Hematopoietic multipotent progenitor cell (in vitro differentiated cells): ENCODE measurements at regions not wholly inside any gene's neighbourhood (a gene's known extent, or its start where the extent isn't known, plus 50 kb on each side); places are given as distances from the start of the nearest gene placed in this dataset.

Experiments used
- DNase-seq, 3 donors: peaks; one replicate each; pipeline ENCODE4 v3.0.0-alpha.2; 2011 to 2015; ENCODE audit warnings: low read depth in 2 of 3, low spot score in 2 of 3

DNA sequence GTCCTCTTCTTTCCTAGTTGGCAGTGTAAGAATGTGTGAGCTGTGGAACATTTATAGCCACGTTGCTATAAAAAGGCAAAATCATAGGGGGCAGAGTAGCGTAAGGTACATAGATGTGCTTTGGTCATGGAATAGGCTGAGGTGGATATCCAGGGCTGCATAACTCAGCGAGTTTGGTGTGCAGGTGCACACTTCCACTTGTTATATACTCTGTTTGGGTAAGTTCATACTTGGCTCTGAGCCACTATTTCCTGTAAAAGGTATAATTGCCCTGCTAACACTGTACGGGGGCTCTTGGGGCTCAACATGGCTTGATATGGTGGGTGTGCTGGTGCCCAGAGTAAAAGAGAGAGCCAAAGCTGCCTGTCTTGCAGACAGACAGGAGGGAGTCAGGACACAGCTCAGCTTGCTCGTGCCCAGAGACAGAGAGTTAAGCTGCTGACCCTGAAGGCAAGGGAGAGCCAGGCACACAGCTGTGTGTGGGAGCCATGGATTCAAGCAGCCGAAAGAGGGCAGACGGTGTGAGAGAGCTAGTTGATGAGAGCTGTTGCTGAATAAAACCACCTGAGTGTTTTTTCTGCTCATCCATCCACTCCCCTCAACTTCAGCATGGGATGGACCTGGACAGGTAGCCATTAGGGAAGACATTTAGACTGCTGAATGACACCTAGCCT, 126.7 kb downstream of the DKK1 start:
- no peak for DNase-seq

DNA sequence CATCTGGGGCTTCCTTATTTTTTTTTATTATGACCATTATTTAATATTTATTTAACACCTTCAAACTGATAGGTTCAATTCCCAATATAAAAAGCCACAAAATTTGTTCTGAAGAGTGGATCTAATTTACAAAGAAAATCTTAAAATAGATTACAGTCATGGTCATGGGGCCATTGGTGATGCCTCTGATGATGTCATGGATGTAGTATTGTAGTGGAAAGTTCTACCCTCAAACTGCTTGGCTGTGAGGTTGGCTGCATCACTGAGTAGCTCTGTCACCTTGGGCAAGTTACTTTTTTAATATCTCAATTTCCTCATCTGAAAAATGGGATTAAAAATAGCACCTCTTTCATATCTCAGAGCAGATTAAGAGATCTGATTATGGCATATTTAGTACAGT, 128.5 kb downstream of the DKK1 start:
- no peak for DNase-seq

DNA sequence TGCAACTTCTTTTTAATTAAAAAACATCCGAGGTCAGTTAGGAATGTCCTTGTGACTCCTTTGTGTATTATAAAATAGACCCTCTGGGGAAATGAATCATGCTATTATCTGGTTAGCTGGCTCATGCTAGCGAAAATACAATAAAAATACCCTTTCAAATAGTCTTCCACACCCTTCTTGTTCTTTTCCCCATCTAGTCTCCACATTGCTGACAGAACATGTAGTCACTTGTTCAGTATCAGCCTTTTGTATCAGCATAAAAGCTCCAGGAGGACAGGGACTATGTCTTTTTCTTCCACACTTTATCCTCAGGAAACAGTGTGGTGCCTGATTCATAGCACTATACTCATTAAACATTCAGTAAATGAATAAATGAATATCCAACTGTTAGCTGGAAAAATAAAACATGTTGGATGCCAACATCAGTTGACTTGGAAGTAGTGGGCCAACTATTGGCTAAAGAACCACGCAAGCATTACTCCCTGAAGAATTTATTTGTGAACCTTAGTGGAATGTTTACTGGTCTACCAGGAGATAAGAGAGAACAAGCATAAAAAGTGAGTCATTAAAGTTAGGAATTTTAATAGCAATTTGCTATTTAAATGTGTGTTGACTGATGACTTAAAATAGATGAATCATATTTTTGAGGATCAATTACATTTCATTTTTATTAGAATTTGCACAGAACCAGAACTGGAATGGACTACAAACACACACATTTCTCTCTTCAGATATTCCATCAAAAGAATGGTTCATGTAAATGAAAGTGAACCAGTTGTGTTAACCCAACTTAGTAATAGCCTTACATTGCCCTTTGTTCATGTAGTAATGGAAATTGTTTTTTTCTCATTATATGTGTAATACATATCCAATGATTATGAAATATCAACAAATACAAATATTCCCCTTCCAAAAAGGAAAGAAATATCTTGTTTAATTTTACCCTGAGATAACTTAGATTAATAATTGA, 129.6 kb downstream of the DKK1 start:
- no peak for DNase-seq

DNA sequence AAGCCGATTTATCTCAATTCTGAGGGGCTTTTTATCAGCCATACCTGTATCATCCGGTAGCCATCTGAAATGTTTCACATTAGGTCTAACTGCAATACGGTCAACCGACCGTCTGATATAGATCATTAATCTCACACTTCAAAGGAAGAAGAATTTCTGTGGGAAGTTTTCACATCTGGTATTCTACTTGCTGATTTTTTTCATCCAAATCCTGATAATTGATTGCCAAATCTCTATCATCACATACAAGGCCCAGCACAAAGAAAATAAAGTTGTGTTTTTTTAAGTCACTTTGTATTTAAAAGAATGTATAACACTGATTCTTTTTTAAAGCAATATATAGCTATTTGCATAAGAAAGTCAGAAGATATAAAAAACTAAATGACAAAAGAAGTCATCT, 132.3 kb downstream of the DKK1 start:
- DNase-seq = no peak

DNA sequence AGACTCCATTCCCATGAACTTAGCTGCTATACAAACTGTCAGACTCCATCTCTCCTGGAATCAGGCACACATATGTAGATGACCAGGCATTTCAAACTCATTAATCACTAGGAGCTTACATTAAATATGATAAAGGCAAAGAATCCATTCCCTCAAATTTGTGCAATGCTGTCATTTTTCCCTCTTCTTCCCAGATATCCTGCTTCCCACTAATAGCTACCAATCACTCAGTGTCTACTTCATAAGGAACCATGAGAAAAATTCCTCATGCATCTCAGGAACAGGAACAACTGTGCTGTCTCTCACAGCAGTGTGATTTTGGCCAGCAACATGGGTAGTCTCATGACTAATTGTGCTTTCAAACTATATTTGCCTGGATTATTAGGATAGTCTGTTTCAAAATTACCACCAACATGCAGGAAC, 133.9 kb downstream of the DKK1 start:
- DNase-seq = no peak

DNA sequence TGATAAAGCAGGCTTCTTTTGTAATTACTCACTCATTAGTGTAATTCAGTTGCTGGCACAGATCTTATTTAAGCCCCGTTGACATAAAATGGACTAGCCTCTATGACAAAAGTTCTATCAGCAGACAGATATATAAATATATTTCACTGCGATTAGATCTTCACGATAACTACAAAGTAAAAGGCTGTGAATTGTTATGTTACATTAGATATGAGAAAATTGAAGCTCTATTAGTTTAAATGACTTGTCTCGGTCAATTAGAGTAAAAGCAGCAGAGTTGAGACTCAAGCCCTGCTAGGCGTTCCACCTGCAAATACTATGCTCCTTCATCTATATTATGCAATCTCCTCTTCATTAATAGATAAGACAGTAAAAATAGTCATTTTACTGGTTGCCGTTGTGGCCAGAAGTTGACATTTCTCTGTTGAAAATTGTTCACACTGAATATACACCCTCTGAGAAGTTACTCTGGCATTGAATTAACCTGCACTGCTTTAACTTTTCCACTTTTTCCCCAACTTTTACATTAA, 136.7 kb downstream of the DKK1 start:
- DNase-seq = no peak

DNA sequence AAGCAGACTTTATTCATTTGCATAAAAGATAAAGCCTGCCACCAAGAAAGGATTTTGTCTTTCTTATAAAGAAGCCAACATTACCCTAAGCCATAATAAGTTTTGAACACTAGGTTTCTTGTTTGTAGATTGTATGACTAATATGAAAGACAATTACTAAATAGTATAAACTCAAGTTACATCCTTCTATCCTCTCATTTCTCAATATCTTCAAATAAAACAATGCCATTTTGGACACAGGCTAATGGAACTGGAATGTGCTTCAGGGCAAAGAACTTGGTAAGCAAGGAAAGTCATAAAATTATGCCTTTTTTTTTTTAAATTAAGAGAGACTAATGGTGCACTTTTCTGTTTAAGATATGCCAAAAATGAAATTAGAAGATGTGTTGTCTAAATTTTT, 137.7 kb downstream of the DKK1 start:
- no peak for DNase-seq

DNA sequence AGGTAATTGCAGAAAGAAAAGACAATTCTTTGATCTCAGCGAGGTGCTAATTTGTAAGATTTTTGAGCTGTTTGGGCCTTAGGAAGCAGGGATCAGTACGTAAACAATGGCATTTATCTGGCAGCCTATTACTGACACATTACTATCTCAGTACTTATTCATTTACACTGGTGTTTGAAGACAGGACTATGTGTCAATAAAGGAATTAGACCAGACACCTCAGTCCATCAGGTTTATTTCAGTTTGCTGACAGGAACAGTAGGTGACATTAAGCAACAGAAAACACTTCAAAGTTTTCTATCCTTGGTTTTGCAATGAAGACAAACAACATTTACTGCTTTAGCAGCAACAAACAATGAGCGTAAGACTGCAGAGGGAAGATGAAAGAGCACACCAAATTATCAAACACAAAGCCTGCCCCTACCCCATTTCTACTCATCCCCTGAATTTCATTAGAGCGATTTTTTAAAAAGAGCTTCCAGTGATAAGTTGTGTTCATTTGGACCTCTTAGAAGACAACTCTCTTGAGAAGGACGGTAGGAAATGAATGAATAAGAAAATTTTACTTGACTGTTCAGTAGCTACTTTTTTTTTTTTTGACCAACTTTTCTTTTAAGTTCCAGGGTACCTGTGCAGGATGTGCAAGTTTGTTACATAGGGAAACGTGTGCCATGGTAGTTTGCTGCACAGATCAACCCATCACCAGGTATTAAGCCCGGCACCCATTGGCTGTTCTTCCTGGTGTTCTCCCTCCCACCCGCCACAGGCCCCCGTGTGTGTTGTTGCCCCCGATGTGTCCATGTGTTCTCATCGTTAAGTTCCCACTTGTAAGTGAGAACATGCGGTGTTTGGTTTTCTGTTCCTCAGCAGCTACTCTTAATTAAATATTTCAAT, 138.8 kb downstream of the DKK1 start:
- DNase-seq = no peak

DNA sequence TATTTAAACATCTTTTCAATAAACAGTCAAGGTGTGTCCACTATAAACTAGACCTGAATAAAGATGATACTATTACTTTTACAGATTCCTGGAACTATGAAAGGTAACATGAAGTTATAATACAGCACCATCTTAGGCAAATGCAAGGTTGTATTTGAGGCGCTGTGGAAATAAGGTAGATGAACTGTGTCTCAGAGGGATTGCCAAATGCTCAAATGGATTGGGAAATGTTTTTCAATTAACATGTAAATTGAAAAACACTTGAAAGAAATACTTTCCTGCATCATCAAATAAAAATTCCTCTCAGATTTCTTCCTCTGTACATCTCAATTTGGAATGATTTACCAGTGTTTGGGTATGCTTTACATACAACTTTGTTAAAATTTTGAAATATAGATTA, 139.4 kb downstream of the DKK1 start:
- DNase-seq = no peak

DNA sequence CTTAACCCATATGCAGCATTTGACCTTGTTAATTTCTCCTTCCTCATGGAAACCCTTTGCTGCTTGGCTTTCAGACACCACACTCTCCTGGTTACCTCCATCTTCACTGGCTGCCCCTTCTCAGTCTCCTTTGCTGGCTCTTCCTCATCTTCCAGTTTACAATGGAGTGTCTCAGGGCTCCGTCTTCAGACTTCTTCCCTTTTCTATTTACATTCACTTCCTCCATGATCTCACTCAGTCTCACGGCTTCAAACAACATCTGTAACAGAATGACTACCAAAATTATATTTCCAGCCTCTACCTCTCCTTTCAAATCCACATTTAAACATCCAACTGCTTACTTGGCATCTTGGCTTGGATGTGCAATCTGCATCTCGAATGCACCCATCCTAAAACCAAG, 140.4 kb downstream of the DKK1 start:
- DNase-seq = no peak

DNA sequence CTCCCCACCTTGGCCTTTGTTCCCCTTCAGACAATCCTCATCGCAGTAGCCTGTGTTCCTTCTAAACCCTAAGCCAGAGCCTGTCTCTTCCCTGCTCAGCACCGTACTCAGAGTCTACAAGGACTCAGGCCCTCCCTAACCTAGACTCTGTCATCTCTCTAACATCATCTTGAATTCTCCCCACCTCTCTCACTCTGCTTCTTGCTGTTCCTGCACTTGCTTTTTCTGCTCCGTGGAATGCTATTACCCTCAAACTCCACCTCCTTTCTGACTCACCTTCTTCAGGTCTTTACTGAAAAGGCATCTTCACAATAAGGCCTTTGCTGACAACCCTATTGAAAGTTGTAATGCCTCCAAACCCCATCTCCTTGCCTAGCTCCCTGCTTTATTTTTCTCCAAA, 141.0 kb downstream of the DKK1 start:
- DNase-seq = no peak

DNA sequence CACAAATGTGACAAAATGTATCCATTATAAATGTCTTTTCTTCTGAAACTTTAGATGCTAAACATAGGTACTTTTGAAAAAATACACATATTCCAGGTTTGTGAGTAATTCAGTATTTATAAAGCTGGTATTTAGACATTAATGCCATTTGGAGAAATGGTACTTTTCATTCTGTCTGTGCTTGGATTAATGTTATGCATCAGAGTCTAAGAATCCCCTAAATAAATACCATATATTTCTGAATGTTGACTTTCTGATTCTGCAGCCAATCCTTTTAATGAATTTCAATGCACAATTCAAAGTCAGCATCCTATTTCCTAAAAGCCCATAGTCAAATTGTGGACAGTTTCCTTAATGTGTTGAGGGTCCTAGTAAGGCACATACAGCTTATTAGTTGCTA, 145.0 kb downstream of the DKK1 start:
- DNase-seq = no peak

DNA sequence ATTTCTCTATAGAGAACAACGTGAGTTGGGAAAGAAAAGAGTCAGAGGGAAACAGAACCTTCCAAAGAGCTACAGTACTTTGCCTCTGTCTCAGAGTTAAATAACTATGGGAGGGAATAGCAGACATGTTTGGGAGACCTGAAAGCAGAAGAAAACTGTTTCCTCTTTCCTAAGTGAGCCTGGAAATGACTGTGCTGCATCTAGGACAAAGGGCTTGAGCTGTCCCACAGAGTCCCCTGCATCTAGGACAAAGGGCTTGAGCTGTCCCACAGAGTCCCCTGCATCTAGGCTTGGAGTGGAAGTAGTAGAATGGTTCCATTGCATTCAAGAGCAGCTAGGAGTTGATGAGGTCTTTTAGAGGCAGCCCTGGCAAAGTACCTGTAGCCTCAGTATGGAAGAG, 149.7 kb downstream of the DKK1 start:
- DNase-seq = no peak

DNA sequence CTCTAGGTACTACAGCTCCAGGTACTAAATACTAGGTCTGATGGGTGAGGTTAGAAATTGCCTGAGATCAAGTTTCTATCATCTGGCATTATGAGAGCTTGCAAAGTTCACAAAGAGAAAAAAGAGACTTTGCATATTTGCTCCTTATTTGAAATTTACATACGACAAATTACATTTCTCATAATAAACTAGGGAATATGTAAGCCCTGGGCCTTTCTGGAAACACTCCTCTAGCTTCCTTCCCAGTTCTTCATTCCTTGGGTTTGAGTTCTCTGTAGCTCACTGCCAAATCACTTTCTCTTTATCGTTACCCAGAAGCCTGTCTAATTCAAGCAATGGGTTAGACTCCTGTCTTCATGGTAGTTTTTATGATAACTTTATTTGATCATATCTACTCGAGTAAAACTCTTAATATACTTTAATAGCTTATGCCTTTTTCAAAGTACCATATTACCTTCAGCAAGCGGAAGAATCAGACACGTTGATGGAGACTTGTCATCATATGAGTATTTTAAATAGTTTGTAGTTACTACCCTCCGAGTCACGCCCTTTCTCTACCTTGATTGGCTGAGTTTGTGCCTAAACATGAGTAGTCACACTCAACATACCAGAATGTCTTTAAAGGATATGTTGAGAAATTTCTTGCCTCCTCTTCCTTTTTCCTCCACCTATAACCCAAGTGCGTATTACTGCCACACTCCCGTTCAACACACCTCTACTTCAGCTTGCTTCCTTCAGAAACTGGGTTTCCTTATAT, 150.5 kb downstream of the DKK1 start:
- no peak for DNase-seq

DNA sequence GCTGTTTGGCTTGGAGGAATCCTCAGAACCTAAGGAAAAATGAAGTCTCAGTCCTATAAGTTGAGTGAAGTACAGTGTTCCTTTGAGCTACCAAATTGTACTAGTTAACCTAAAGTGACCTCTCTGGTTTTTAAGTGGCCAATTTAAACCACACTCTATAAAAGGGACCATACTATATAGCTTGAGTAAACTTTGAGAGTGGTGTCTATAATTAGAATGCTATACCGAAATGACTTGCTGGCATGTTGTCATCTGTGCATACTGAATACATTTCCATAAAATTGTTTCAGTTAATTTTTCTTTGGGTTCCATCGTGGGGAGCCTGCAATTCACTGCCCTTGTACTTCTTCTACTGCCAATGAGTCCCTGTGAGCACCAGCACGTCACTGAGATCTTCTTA, 151.1 kb downstream of the DKK1 start:
- no peak for DNase-seq

DNA sequence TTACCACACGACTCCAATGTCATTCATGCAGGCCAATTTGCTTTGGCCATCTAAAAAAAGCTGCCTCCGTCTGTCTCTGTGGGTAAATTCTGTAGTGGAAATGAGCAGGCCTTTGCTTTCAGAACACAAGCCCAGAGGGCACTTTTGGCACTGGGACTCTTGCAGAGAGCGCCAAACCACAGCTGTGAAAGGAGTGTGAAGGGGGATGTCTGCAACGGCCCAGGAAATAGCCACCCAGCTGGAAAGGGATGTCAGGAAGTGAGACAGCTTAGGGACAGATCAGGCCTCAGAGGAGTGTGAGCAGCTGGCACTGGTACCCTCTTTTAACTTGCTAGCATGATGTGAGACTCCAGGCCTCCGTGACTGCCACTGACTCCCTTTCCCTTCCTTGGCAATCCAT, 152.4 kb downstream of the DKK1 start:
- DNase-seq = no peak

DNA sequence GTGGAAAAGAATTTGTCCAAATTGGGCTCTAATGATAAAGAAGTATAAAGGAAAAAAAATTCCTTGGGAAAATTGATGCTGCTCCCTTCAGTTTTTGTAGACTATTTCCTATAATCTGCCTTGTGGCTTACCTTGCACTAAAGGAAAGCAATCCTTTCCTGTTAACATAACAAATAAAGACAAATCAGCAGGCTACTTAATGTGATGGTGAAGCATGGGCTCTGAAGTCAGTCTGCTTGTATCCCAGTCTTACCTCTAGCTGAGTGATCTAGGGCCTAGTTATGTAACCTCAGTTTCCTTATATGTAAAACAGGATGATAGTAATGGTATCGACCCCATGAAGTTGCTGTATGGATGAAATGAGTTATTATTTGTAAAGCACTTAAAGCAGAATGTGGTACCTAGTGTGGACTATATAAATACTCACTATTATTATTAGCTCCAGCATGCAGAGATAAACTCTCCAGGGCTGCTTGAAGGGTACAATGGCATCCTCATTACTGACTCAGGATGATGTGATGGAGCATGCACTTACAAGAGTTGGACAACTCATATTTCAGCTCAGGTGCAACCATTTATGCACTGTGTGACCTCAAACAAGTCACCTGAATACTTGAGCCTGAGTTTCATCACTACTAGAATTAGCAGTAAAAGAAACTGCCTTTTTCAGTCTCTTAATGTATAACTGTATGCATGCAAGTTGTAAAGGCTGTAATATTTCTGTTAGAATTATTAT, 156.1 kb downstream of the DKK1 start:
- no peak for DNase-seq

DNA sequence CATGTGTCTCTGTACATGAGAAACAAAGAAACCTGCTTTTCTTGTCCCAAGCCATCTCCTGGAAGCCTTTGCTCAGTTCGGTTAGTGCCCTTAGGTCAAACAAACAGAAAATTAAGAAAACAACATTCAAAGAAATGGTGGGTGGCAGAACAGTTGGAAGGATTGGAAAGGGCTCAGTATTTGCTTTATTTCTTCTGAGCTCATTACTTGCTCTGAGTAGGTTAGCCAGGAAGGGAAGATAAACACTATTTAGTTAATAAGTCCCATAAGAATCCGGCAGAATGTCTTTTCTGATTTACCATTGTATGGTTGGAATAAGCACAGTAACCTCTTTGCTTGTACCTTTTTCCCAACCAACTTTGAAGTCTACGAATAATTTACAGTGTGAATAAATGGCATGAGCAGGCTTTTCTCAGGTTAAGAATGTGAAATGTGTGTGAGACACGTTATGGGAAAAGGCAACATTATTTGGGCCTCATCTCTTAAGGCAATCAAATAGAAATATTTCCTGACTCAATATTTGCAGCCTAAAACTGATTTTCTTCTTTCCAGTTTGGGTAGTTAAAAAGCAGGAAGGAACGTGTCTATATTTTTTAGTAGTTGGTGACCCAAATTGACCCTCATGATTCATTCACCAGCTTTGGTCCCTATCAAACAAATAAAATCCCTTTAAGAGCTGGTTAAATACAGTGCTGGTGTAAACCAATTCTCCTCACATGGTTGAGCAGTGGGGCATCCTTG, 158.5 kb downstream of the DKK1 start:
- no peak for DNase-seq

DNA sequence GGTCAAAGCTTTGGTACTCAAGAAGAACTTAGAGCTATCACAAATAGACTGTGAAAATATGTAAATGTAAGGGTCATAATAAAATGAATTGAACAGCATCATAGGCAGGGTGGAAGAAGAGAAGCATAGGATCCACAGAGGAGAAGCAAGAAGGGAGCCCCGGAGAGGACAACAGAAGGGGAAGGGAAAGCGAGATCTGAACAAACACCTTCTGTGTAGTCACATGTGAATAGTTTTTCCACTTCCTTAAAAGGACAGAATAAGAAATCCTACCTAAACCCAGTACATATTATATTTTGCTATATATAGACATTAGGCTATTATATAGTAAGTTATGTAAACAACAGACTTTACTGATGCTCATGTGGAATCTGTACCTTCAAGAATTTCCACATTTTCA, 160.2 kb downstream of the DKK1 start:
- DNase-seq = no peak
